ENCODE measurements at regions not wholly inside any gene's neighbourhood (a gene's known extent, or its start where the extent isn't known, plus 50 kb on each side); places are given as distances from the start of the nearest gene placed in this dataset.

- no peaks in the 10 kb centered on the region for H3K4me1 ChIP-seq
- H3K36me3 ChIP-seq: no peaks in the 10 kb centered on the region
- DNase-seq (ENCODE audit: low spot score in 2 of 2): no peak
- no peak overlapping the region for H3K27ac ChIP-seq
- 31% methylated on average over 5 of the region's 5 CpGs for WGBS
- TF ChIP-seq EP300 (IDR thresholded peaks at IDR 0.05): no peak
- TF ChIP-seq CTCF (IDR thresholded peaks at IDR 0.05): no peak
- TF ChIP-seq POLR2AphosphoS5 (IDR thresholded peaks at IDR 0.05): no peak
- no peak for TF ChIP-seq POLR2A (IDR thresholded peaks at IDR 0.05)
- no peak overlapping the region for H3K4me3 ChIP-seq
- no peaks in the 10 kb centered on the region for H3K27me3 ChIP-seq
- no peaks in the 10 kb centered on the region for H3K9me3 ChIP-seq
These were observed 593.4 kb downstream of the UTRN start for GRCh38 chr6:144878577-144878976.

- H3K36me3 ChIP-seq: no peaks in the 10 kb centered on the region
- WGBS: 62% methylated on average over 3 of the region's 3 CpGs
- DNase-seq (ENCODE audit: low spot score in 2 of 2): no peak
- no peak overlapping the region for H3K27ac ChIP-seq
- TF ChIP-seq POLR2A (IDR thresholded peaks at IDR 0.05) (no peak), EP300 (IDR thresholded peaks at IDR 0.05) (no peak), CTCF (IDR thresholded peaks at IDR 0.05) (no peak), POLR2AphosphoS5 (IDR thresholded peaks at IDR 0.05) (no peak)
- no peak overlapping the region for H3K4me3 ChIP-seq
- H3K27me3 ChIP-seq: no peaks in the 10 kb centered on the region
- no peaks in the 10 kb centered on the region for H3K9me3 ChIP-seq
- H3K4me1 ChIP-seq: no peaks in the 10 kb centered on the region
These were observed 594.3 kb downstream of the UTRN start for GRCh38 chr6:144879436-144879835.

GRCh38 chr6:144882425-144882824, 597.3 kb downstream of the UTRN start:
- Histone ChIP-seq H3K9me3 (no peaks in the 10 kb centered on the region), H3K4me3 (no peak overlapping the region), H3K27ac (no peak overlapping the region), H3K4me1 (no peaks in the 10 kb centered on the region), H3K27me3 (no peaks in the 10 kb centered on the region), H3K36me3 (no peaks in the 10 kb centered on the region)
- TF ChIP-seq POLR2AphosphoS5 (IDR thresholded peaks at IDR 0.05) (no peak), POLR2A (IDR thresholded peaks at IDR 0.05) (no peak), CTCF (IDR thresholded peaks at IDR 0.05) (no peak), EP300 (IDR thresholded peaks at IDR 0.05) (no peak)
- DNase-seq (ENCODE audit: low spot score in 2 of 2): no peak
- 88% methylated on average over 4 of the region's 4 CpGs for WGBS

GRCh38 chr6:144883915-144884314, 598.8 kb downstream of the UTRN start:
- Histone ChIP-seq H3K27me3 (no peaks in the 10 kb centered on the region), H3K9me3 (no peaks in the 10 kb centered on the region), H3K4me3 (no peak overlapping the region), H3K4me1 (no peaks in the 10 kb centered on the region), H3K27ac (no peak overlapping the region), H3K36me3 (no peaks in the 10 kb centered on the region)
- WGBS: 83% methylated on average over 2 of the region's 2 CpGs
- TF ChIP-seq CTCF (IDR thresholded peaks at IDR 0.05) (no peak), EP300 (IDR thresholded peaks at IDR 0.05) (no peak), POLR2A (IDR thresholded peaks at IDR 0.05) (no peak), POLR2AphosphoS5 (IDR thresholded peaks at IDR 0.05) (no peak)
- no peak for DNase-seq (ENCODE audit: low spot score in 2 of 2)

- H3K4me1 ChIP-seq: no peaks in the 10 kb centered on the region
- no peaks in the 10 kb centered on the region for H3K27me3 ChIP-seq
- no peaks in the 10 kb centered on the region for H3K9me3 ChIP-seq
- TF ChIP-seq EP300 (IDR thresholded peaks at IDR 0.05): no peak
- no peak for TF ChIP-seq CTCF (IDR thresholded peaks at IDR 0.05)
- no peak for TF ChIP-seq POLR2AphosphoS5 (IDR thresholded peaks at IDR 0.05)
- no peak for TF ChIP-seq POLR2A (IDR thresholded peaks at IDR 0.05)
- DNase-seq (ENCODE audit: low spot score in 2 of 2): no peak
- no peak overlapping the region for H3K27ac ChIP-seq
- H3K36me3 ChIP-seq: no peaks in the 10 kb centered on the region
- WGBS: 83% methylated on average over 3 of the region's 3 CpGs
- no peak overlapping the region for H3K4me3 ChIP-seq
These were observed 600.7 kb downstream of the UTRN start for GRCh38 chr6:144885817-144886216.

All from suprapubic skin (tissue), 4 donors.